GM12875 (cell line): ENCODE measurements at regions not wholly inside any gene's neighbourhood (a gene's known extent, or its start where the extent isn't known, plus 50 kb on each side); places are given as distances from the start of the nearest gene placed in this dataset.

Source experiments
- H3K4me3 ChIP-seq: one replicate; pipeline ENCODE4 v1.5.1; 2011; ENCODE audit warnings: low read depth, low read length, control low read depth
- TF ChIP-seq, protein P1 (sequence below): IDR thresholded peaks from 2 replicates; pipeline ENCODE4 v1.5.1; 2011; ENCODE audit warnings: low read depth, mild to moderate bottlenecking, control low read depth, inconsistent platforms, low read length, moderate library complexity, borderline replicate concordance; ENCODE audit not compliant: insufficient read depth

DNA sequence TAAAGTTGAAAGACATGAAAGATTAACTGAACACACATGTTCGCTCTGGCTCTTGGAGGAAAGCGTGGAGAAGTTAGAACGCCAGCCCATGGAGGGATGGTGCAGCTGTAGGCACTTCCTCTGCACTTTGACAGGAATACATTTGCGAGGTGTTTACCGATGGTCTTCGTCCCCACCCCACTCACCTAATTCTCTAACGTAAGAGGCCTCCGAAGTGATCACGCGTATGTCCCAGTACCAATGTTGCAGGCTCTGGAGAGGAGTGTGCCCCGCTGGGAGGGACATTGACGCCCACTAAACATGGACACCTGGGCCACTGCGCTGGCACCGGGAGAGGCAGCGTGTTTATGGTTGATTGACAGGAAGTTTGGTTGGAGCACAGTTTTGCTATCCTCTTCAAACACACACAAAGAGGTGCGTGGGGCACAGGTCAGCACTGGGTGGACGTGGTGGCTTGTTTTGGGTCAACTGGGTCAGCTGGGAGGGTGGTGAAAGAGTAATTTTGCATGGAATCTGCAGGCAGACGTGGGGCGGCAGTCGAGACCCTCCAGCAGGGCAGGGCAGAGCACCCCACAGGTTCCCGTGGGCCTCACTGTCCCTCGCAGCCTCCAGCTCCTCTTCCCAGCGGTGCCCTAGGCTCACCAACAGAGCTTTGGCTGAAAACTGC, 110.1 kb downstream of the DLL1 start:
- TF ChIP-seq, protein P1, sequence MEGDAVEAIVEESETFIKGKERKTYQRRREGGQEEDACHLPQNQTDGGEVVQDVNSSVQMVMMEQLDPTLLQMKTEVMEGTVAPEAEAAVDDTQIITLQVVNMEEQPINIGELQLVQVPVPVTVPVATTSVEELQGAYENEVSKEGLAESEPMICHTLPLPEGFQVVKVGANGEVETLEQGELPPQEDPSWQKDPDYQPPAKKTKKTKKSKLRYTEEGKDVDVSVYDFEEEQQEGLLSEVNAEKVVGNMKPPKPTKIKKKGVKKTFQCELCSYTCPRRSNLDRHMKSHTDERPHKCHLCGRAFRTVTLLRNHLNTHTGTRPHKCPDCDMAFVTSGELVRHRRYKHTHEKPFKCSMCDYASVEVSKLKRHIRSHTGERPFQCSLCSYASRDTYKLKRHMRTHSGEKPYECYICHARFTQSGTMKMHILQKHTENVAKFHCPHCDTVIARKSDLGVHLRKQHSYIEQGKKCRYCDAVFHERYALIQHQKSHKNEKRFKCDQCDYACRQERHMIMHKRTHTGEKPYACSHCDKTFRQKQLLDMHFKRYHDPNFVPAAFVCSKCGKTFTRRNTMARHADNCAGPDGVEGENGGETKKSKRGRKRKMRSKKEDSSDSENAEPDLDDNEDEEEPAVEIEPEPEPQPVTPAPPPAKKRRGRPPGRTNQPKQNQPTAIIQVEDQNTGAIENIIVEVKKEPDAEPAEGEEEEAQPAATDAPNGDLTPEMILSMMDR = no peak
- no peak overlapping the region for H3K4me3 ChIP-seq

DNA sequence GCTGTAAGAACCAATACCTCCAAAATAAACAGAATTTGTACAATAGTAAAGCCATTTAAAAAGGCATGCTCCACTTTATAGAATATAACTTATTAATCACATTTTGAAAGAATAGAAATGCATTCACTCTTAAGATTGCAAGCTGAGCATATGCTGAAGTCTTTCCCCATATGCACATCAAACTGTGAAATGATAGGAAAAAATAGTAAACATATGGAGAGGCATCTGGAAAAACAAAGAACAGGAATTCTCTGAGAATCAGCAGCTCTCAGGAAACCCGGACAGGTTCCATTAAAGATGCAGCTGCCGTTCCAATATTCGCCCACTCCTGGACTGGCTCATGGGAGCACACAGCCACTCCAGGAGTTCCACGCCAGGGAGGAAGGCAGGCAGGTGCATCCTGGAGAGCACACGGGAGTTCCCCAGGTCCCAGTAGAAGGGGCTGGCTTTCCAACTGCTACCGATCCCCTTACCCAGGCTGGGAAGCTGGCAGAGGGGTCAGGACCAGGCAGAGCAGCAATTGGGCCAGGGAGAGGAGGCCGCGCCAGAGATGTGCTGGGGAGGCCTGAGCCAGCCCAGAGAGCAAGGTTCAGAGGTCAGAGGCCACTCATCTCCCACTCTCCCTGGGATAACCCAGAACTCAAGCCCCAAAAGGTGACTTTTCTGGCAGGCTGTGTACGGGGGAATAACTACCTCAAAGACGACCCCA, 111.1 kb downstream of the DLL1 start:
- H3K4me3 ChIP-seq = no peak overlapping the region
- TF ChIP-seq, protein P1 = no peak

- no peak overlapping the region for H3K4me3 ChIP-seq
- TF ChIP-seq, protein P1 = no peak
These were observed 112.1 kb downstream of the DLL1 start for GRCh38 chr6:170178561-170179477.

GRCh38 chr6:170177772-170178560, 112.9 kb downstream of the DLL1 start:
- no peak overlapping the region for H3K4me3 ChIP-seq
- TF ChIP-seq, protein P1 = no peak

GRCh38 chr6:170176898-170177771, 113.7 kb downstream of the DLL1 start:
- H3K4me3 ChIP-seq = no peak overlapping the region
- TF ChIP-seq, protein P1 = no peak
